ENCODE measurements at regions not wholly inside any gene's neighbourhood (a gene's known extent, or its start where the extent isn't known, plus 50 kb on each side); places are given as distances from the start of the nearest gene placed in this dataset.

GRCh38 chr6:14436592-14437132, 319.1 kb downstream of the CD83 start:
- Mint-ChIP-seq H3K27ac (no peak overlapping the region), H3K4me3 (no peak overlapping the region), H3K27me3 (no peaks in the 10 kb centered on the region), H3K36me3 (ENCODE audit: low read depth) (no peaks in the 10 kb centered on the region), H3K4me1 (ENCODE audit: low read depth) (no peaks in the 10 kb centered on the region), H3K9me3 (no peaks in the 10 kb centered on the region)
- ChIA-PET CTCF (no interaction called here), POLR2A (interaction anchor here (1.0 kb wide), 1 partner anchor 42 kb away, joined by 5 read pairs; no protein-coding TSS in a partner anchor)
- no peak for TF ChIP-seq CTCF (IDR thresholded peaks at IDR 0.05)
- no peak for DNase-seq
- ATAC-seq = no peak
- intact Hi-C loops (cut with micrococcal nuclease) = no loop called here

DNA sequence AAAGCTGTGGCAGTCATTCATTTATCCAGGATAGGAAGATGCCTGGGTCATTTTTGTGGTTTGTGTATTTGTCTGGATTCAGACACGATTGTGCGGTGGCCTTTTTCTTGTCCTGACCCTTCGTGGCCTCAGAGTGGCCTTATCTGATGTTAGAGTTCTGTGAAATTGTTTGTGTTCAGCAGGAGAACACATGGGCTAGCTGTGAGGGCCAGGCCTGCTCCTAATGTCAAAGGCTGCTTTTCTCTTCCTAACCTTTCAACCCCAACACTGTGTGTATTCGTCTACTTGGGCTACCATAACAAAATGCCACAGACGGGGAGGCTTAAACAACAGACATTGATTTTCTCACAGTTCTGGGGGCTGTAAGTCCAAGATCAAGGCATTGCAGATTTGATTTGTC, 321.8 kb downstream of the CD83 start:
- no peak overlapping the region for H3K27ac Mint-ChIP-seq
- H3K9me3 Mint-ChIP-seq = no peaks in the 10 kb centered on the region
- DNase-seq (no peak), ATAC-seq (no peak)
- intact Hi-C loops (cut with micrococcal nuclease) = no loop called here
- H3K4me1 Mint-ChIP-seq (ENCODE audit: low read depth) = peaks cover 3% of the 10 kb centered on the region
- no peaks in the 10 kb centered on the region for H3K36me3 Mint-ChIP-seq (ENCODE audit: low read depth)
- ChIA-PET CTCF (interaction anchor here (1.4 kb wide), 1 partner anchor 11 kb away, joined by 6 read pairs; no protein-coding TSS in a partner anchor), POLR2A (interaction anchor here (1.0 kb wide), 1 partner anchor 229 kb away, joined by 3 read pairs; no protein-coding TSS in a partner anchor)
- H3K27me3 Mint-ChIP-seq = no peaks in the 10 kb centered on the region
- H3K4me3 Mint-ChIP-seq = no peak overlapping the region
- TF ChIP-seq CTCF (IDR thresholded peaks at IDR 0.05) = no peak

GRCh38 chr6:14440215-14440910, 322.8 kb downstream of the CD83 start:
- H3K27ac Mint-ChIP-seq = no peak overlapping the region
- TF ChIP-seq CTCF (IDR thresholded peaks at IDR 0.05) = no peak
- no peak overlapping the region for H3K4me3 Mint-ChIP-seq
- H3K27me3 Mint-ChIP-seq = no peaks in the 10 kb centered on the region
- ChIA-PET POLR2A (interaction anchor here (0.6 kb wide), 1 partner anchor 142 kb away, joined by 3 read pairs; no protein-coding TSS in a partner anchor), CTCF (no interaction called here)
- ATAC-seq (no peak), DNase-seq (no peak)
- no peaks in the 10 kb centered on the region for H3K9me3 Mint-ChIP-seq
- peaks cover 5% of the 10 kb centered on the region for H3K4me1 Mint-ChIP-seq (ENCODE audit: low read depth)
- no peaks in the 10 kb centered on the region for H3K36me3 Mint-ChIP-seq (ENCODE audit: low read depth)
- intact Hi-C loops (cut with micrococcal nuclease) = no loop called here

DNA sequence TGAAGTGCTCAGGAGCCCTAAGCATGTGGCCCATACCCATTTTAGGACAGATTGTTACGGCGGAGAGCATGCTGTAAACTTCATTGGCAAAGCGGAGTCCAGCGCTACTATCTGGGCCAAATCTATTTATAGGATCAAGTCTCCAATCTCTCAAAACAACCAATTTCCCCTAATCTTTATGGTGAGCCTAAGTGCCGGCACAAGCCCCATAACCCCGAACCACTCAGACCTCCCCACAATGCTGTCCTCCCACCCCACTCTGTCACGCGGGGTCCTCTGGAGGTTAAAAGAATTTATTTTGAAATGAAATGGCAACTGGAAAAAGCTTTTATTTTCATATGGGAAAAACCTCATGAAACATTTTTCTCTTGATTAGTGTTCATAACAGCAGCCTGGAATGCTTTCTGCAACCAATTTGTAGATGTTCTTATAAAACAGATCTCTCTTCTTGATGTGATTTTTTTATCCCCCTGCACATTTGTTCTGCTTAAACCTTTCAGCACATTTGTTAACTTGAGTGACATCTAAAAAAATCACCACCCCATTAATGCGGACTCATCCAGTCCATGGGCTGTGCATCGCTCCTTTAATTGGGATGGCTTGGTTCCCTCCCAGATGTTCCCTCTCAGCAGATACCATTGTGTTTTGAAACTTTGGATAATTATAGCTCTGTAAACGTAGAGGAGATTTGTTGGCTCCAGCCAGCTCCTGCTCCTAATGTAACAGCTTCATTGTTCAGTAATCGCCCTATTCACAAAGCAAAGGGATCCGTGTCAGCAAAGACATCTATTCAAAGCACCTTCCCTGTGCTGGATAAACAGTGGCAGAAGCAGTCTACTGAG, 323.6 kb downstream of the CD83 start:
- ChIA-PET CTCF (no interaction called here), POLR2A (no interaction called here)
- Mint-ChIP-seq H3K4me1 (ENCODE audit: low read depth) (peaks cover 5% of the 10 kb centered on the region), H3K4me3 (no peak overlapping the region), H3K27me3 (no peaks in the 10 kb centered on the region), H3K9me3 (no peaks in the 10 kb centered on the region), H3K27ac (no peak overlapping the region), H3K36me3 (ENCODE audit: low read depth) (no peaks in the 10 kb centered on the region)
- no peak for ATAC-seq
- no peak for DNase-seq
- TF ChIP-seq CTCF (IDR thresholded peaks at IDR 0.05) = no peak
- intact Hi-C loops (cut with micrococcal nuclease) = no loop called here

DNA sequence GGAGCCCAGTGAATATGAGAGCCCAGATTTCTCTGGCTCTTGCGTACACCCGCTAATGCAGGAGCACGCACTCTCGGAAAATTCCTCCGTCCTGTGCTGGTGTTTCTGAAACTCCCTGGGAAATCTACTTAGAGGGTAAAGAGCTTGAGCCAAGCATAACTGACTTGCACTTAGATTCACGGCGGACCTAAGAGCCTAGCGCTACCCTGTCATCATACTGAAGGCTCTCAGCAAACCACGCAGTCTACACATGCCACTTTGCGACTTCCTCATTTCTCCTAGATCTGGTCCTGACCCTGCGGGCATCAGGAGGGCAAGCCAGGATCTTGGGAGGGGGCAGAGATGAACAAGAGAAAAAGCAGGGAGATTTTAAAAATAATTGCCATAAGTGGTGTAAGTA, 324.7 kb downstream of the CD83 start:
- TF ChIP-seq CTCF (IDR thresholded peaks at IDR 0.05) = no peak
- H3K4me3 Mint-ChIP-seq = no peak overlapping the region
- no peaks in the 10 kb centered on the region for H3K27me3 Mint-ChIP-seq
- H3K4me1 Mint-ChIP-seq (ENCODE audit: low read depth) = peaks cover 7% of the 10 kb centered on the region
- no peaks in the 10 kb centered on the region for H3K9me3 Mint-ChIP-seq
- ChIA-PET CTCF (no interaction called here), POLR2A (no interaction called here)
- H3K36me3 Mint-ChIP-seq (ENCODE audit: low read depth) = no peaks in the 10 kb centered on the region
- intact Hi-C loops (cut with micrococcal nuclease) = no loop called here
- no peak for DNase-seq
- H3K27ac Mint-ChIP-seq = no peak overlapping the region
- ATAC-seq = no peak
